HG03039 (cell line): ENCODE measurements at regions not wholly inside any gene's neighbourhood (a gene's known extent, or its start where the extent isn't known, plus 50 kb on each side); places are given as distances from the start of the nearest gene placed in this dataset.

Source experiments
- ATAC-seq: cut with Tn5 transposase; IDR thresholded peaks from one replicate; pipeline ENCODE4 v1.9.1; 2021; ENCODE audit warnings: mild to moderate bottlenecking, moderate library complexity; ENCODE audit not compliant: unreplicated experiment

- ATAC-seq = no peak
These were observed 63.2 kb upstream of the GSE1 start for GRCh38 chr16:85549766-85550421.

GRCh38 chr16:85550422-85550864, 62.7 kb upstream of the GSE1 start:
- ATAC-seq = no peak

GRCh38 chr16:85550953-85551924, 61.9 kb upstream of the GSE1 start:
- no peak for ATAC-seq

GRCh38 chr16:85552980-85553435, 60.1 kb upstream of the GSE1 start:
- no peak for ATAC-seq

GRCh38 chr16:85553436-85554113, 59.5 kb upstream of the GSE1 start:
- ATAC-seq = no peak

GRCh38 chr16:85554114-85554888, 58.8 kb upstream of the GSE1 start:
- peak; percentile 30 for ATAC-seq

- no peak for ATAC-seq
These were observed 58.0 kb upstream of the GSE1 start for GRCh38 chr16:85554889-85555718.

GRCh38 chr16:85555719-85556455, 57.2 kb upstream of the GSE1 start:
- ATAC-seq = no peak

GRCh38 chr16:85556456-85557082, 56.6 kb upstream of the GSE1 start:
- no peak for ATAC-seq

- ATAC-seq = no peak
These were observed 55.8 kb upstream of the GSE1 start for GRCh38 chr16:85557083-85557970.

- ATAC-seq = no peak
These were observed 55.0 kb upstream of the GSE1 start for GRCh38 chr16:85557971-85558657.

GRCh38 chr16:85560932-85561247, 52.2 kb upstream of the GSE1 start:
- ATAC-seq = no peak

GRCh38 chr16:85561248-85562092, 51.7 kb upstream of the GSE1 start:
- ATAC-seq = no peak

- ATAC-seq = no peak
These were observed 50.9 kb upstream of the GSE1 start for GRCh38 chr16:85562093-85562786.

- no peak for ATAC-seq
These were observed 50.1 kb upstream of the GSE1 start for GRCh38 chr16:85563034-85563433.
